ENCODE measurements at regions not wholly inside any gene's neighbourhood (a gene's known extent, or its start where the extent isn't known, plus 50 kb on each side); places are given as distances from the start of the nearest gene placed in this dataset.

- TF ChIP-seq CTCF (IDR thresholded peaks at IDR 0.05) (no peak), POLR2A (IDR thresholded peaks at IDR 0.05) (no peak)
Observed at GRCh38 chr14:101411779-101412178, 149.5 kb upstream of the DIO3 start.

Data from right lobe of liver (tissue), 4 donors.